K562 (cell line): ENCODE measurements at regions not wholly inside any gene's neighbourhood (a gene's known extent, or its start where the extent isn't known, plus 50 kb on each side); places are given as distances from the start of the nearest gene placed in this dataset.

ENCODE experiments used
- ATAC-seq: fragments of 200-7000 bp; cut with Tn5 transposase; 3 replicates; pipeline ENCODE4 v1.9.1; 2020; ENCODE audit warnings: moderate library complexity
- BruUV-seq: library from RNA; stranded (reverse); fragments of 400-500 nt; replicated peaks from 2 replicates; lab custom pipeline; 2021; lab: Mats Ljungman, UMichigan
- CTCF ChIA-PET: fragments of 300-600 bp; formaldehyde crosslinking; extraction: SDS; loops from one replicate; lab custom pipeline; 2021; ENCODE audit warnings: low intra/inter-chr PET ratio; lab: Yijun Ruan, JAX
- POLR2A ChIA-PET: fragments of 300-600, 350-650 bp; sonication (Branson Sonifier 250); formaldehyde crosslinking; extraction: SDS; loops from one replicate; lab custom pipeline; 2021; ENCODE audit warnings: antibody characterized with exemption, inconsistent platforms; lab: Yijun Ruan, JAX
- DNase-seq, 4 experiments: peaks; one replicate each; pipeline versions ENCODE4 v3.0.0 to v3.0.0-alpha.2; 2011 to 2018; ENCODE audit warnings: low spot score in 3 of 4, mixed read lengths in 3 of 4; ENCODE audit errors: extremely low read depth in 1 of 4
- FAIRE-seq: peaks from 2 replicates; lab custom pipeline; 2011; peaks lifted over from hg19 to GRCh38; lab: Jason Lieb, UNC
- H2AFZ ChIP-seq: 2 replicates; pipeline ENCODE4 v1.6.0; 2011; ENCODE audit warnings: low read depth, low read length, control low read depth, inconsistent platforms
- H3K27ac ChIP-seq: fragments of 200-600 bp; 3 replicates; pipeline ENCODE4 v1.8.0; 2011; ENCODE audit warnings: low read depth, mild to moderate bottlenecking, control low read depth, inconsistent platforms, low read length, moderate library complexity, mixed read lengths; ENCODE audit errors: extremely low read depth
- H3K27me3 ChIP-seq, 2 experiments: fragments of 300-600 bp in 1 of 2; 2 replicates in 1 of 2; 3 replicates in 1 of 2; pipeline versions ENCODE4 v1.6.0 to v1.8.0; 2011; ENCODE audit warnings: inconsistent platforms in 2 of 2, low read length in 2 of 2, mild to moderate bottlenecking in 1 of 2, mixed read lengths in 1 of 2, moderate library complexity in 1 of 2; ENCODE audit not compliant: control insufficient read depth in 2 of 2, insufficient read depth in 2 of 2
- H3K36me3 ChIP-seq: fragments of 300-600 bp; 3 replicates; pipeline ENCODE4 v1.8.0; 2011; ENCODE audit warnings: mild to moderate bottlenecking, low read length, inconsistent platforms; ENCODE audit not compliant: control insufficient read depth, insufficient read depth
- H3K4me1 ChIP-seq, 2 experiments: fragments of 200-600 bp in 1 of 2; replicated peaks in 1 of 2; 2 replicates in 1 of 2; 3 replicates in 1 of 2; pipeline versions ENCODE4 v1.5.1 to v1.8.0; 2011; ENCODE audit warnings: inconsistent platforms in 2 of 2, low read length in 2 of 2, mild to moderate bottlenecking in 1 of 2, mixed read lengths in 1 of 2, moderate library complexity in 1 of 2; ENCODE audit not compliant: control insufficient read depth in 2 of 2, insufficient read depth in 2 of 2
- H3K4me2 ChIP-seq: 2 replicates; pipeline ENCODE4 v1.6.1; 2011; ENCODE audit warnings: low read length, control low read depth, inconsistent platforms, mixed read lengths; ENCODE audit not compliant: insufficient read depth
- H3K4me3 ChIP-seq: fragments of 200-600 bp; sonication (generic), shearing (Covaris generic); 2 replicates; pipeline ENCODE4 v1.5.1; 2016; ENCODE audit warnings: control low read depth, inconsistent platforms
- H3K79me2 ChIP-seq: fragments of 200-600 bp; 3 replicates; pipeline ENCODE4 v1.8.0; 2011; ENCODE audit warnings: low read length, inconsistent platforms; ENCODE audit not compliant: control insufficient read depth, insufficient read depth
- H3K9ac ChIP-seq, 2 experiments: 2 replicates each; pipeline versions ENCODE4 v1.6.0 to v1.6.1; 2011; ENCODE audit warnings: low read depth in 2 of 2, low read length in 2 of 2, control low read depth in 1 of 2, inconsistent platforms in 1 of 2, mild to moderate bottlenecking in 1 of 2, mixed read lengths in 1 of 2; ENCODE audit not compliant: insufficient read depth in 1 of 2
- H3K9me1 ChIP-seq: one replicate; pipeline ENCODE4 v1.6.0; 2011; ENCODE audit warnings: inconsistent platforms, mild to moderate bottlenecking, low read length, moderate library complexity; ENCODE audit not compliant: control insufficient read depth, insufficient read depth
- H3K9me3 ChIP-seq: replicated peaks from 2 replicates; pipeline ENCODE4 v1.5.1; 2011; ENCODE audit warnings: low read depth, low read length, inconsistent platforms; ENCODE audit not compliant: control insufficient read depth, insufficient read depth
- H4K20me1 ChIP-seq: replicated peaks from 2 replicates; pipeline ENCODE4 v1.6.1; 2011; ENCODE audit warnings: low read length, inconsistent platforms, mixed read lengths; ENCODE audit not compliant: control insufficient read depth, insufficient read depth
- ARID3A ChIP-seq: IDR thresholded peaks from 2 replicates; pipeline ENCODE4 v1.6.1; 2012; ENCODE audit warnings: low read depth, low read length, improper control_type of control experiment, borderline replicate concordance
- ARID4B ChIP-seq: sonication (generic); formaldehyde crosslinking; IDR thresholded peaks from 2 replicates; pipeline ENCODE4 v1.8.0; 2022; ENCODE audit warnings: mild to moderate bottlenecking, missing genetic modification reagents
- BRF1 ChIP-seq: IDR thresholded peaks from 3 replicates; pipeline ENCODE4 v1.6.1; 2011; ENCODE audit warnings: borderline replicate concordance, mild to moderate bottlenecking; ENCODE audit not compliant: insufficient read length; ENCODE audit errors: extremely low read depth
- E4F1 ChIP-seq: fragments of 250-450 bp; sonication (Bioruptor Pico); IDR thresholded peaks from 2 replicates; pipeline ENCODE4 v1.5.0; 2021; ENCODE audit warnings: mild to moderate bottlenecking, borderline replicate concordance
- JUN ChIP-seq, 2 experiments: sonication (generic) in 1 of 2; formaldehyde crosslinking in 1 of 2; IDR thresholded peaks; 2 replicates each; pipeline versions ENCODE4 v1.6.1 to v1.8.0; 2012 to 2022; ENCODE audit warnings: borderline replicate concordance in 2 of 2, mild to moderate bottlenecking in 2 of 2, improper control_type of control experiment in 1 of 2, low read depth in 1 of 2, low read length in 1 of 2, missing genetic modification reagents in 1 of 2
- MCM5 ChIP-seq: fragments of 450-650 bp; IDR thresholded peaks from 2 replicates; pipeline ENCODE4 v1.6.1; 2016; ENCODE audit warnings: low read depth
- NFIX ChIP-seq: fragments of 250-450 bp; sonication (Bioruptor Pico); IDR thresholded peaks from 2 replicates; pipeline ENCODE4 v1.4.0; 2020; ENCODE audit warnings: low read depth, mild to moderate bottlenecking, moderate library complexity
- NR2F6 ChIP-seq: fragments of 450-650 bp; formaldehyde crosslinking; IDR thresholded peaks from 2 replicates; pipeline ENCODE4 v1.4.0; 2020; ENCODE audit warnings: mild to moderate bottlenecking
- ZNF780A ChIP-seq: fragments of 250-450 bp; sonication (Bioruptor Pico); IDR thresholded peaks from 2 replicates; pipeline ENCODE4 v1.5.0; 2021; ENCODE audit warnings: mild to moderate bottlenecking
- WGBS: fragments of 100-300 bp; shearing (Covaris generic); methylation state at CpG from one replicate; pipeline ENCODE4 v1.1.6; 2016; ENCODE audit warnings: low coverage, mixed read lengths; ENCODE audit not compliant: insufficient coverage; ENCODE audit errors: missing lambda C conversion rate; 5-methylcytosine and 5-hydroxymethylcytosine counted together
- in situ Hi-C: fragments of 300-500 bp; cut with MboI; formaldehyde crosslinking; loops from 4 replicates; pipeline ENCODE4 v1.15.0; 2018; ENCODE audit warnings: inconsistent platforms, mixed read lengths
- intact Hi-C: fragments of 100-400 bp; cut with micrococcal nuclease; formaldehyde crosslinking; loops from 2 replicates; pipeline ENCODE4 v1.14.2; 2022

- 3% methylated on average over 5 of the region's 5 CpGs for WGBS
- in situ Hi-C loops (no loop called here), intact Hi-C loops (no loop called here)
- no peak overlapping the region for H3K4me2 ChIP-seq
- H3K79me2 ChIP-seq: no peaks in the 10 kb centered on the region
- no peaks in the 10 kb centered on the region; a peak in 1 of 5 replicates for H3K4me1 ChIP-seq
- no peak overlapping the region for H3K27ac ChIP-seq
- no peak for DNase-seq
- no peak for FAIRE-seq
- ChIA-PET CTCF (no interaction called here), POLR2A (interaction anchor here (0.7 kb wide), 1 partner anchor 16 kb away, joined by 3 read pairs; no protein-coding TSS in a partner anchor)
- no peaks in the 10 kb centered on the region for H3K9me1 ChIP-seq
- TF ChIP-seq ARID3A (no peak), NFIX (CRISPR knock-in tag) (no peak), ZNF780A (no peak), E4F1 (CRISPR knock-in tag) (no peak), BRF1 (no peak), NR2F6 (CRISPR knock-in tag) (no peak), MCM5 (no peak), ARID4B (CRISPR knock-in tag) (no peak), JUN (IDR thresholded peaks at IDR 0.05; ENCODE audit: borderline replicate concordance, low read depth, low read length) (no peak), JUN (CRISPR knock-in tag; IDR thresholded peaks at IDR 0.05; ENCODE audit: borderline replicate concordance) (no peak)
- H3K4me3 ChIP-seq: no peak overlapping the region
- H3K9ac ChIP-seq: no peak overlapping the region
- H2AFZ ChIP-seq: no peak overlapping the region
- no peaks in the 10 kb centered on the region for H3K9me3 ChIP-seq
- no peaks in the 10 kb centered on the region for H3K36me3 ChIP-seq
- H4K20me1 ChIP-seq: no peaks in the 10 kb centered on the region
- no peak for ATAC-seq
- no peaks in the 10 kb centered on the region for H3K27me3 ChIP-seq
- no TSS peak for BruUV-seq
Observed at GRCh38 chr3:64760258-64760657, 72.5 kb upstream of the ADAMTS9 start.
